Pancreas (tissue), 10 donors: ENCODE measurements at regions not wholly inside any gene's neighbourhood (a gene's known extent, or its start where the extent isn't known, plus 50 kb on each side); places are given as distances from the start of the nearest gene placed in this dataset.

Experiments used
- ATAC-seq, 4 donors: fragments of 200-7000 bp; cut with Tn5 transposase; one replicate each; pipeline versions ENCODE4 v1.8.0 to v1.9.1; 2020; ENCODE audit warnings: mild to moderate bottlenecking in 4 of 4, moderate library complexity in 4 of 4
- DNase-seq, 6 donors: peaks; one replicate each; pipeline ENCODE4 v3.0.0-alpha.2; 2020
- FAIRE-seq: peaks from 2 replicates; lab custom pipeline; 2012; peaks lifted over from hg19 to GRCh38; lab: Jason Lieb, UNC
- H3K27ac ChIP-seq, 4 donors: fragments of 200-600 bp; sonication (generic); 1 replicate in 3 of 4; 2 replicates in 1 of 4; pipeline versions ENCODE4 v1.5.0 to v1.8.0; 2020
- H3K27me3 ChIP-seq, 4 donors: fragments of 200-600 bp; one replicate each; pipeline ENCODE4 v1.8.0; 2021
- H3K36me3 ChIP-seq, 3 donors: fragments of 200-600 bp; sonication (generic) in 1 of 3; one replicate each; pipeline versions ENCODE4 v1.5.0 to v1.8.0; 2020 to 2021
- H3K4me1 ChIP-seq, 3 donors: fragments of 200-600 bp; one replicate each; pipeline ENCODE4 v1.8.0; 2021
- H3K4me3 ChIP-seq, 4 donors: fragments of 200-600 bp; sonication (generic) in 2 of 4; one replicate each; pipeline versions ENCODE4 v1.5.0 to v1.8.0; 2020 to 2021
- H3K9me3 ChIP-seq, 4 donors: fragments of 200-600 bp; one replicate each; pipeline ENCODE4 v1.8.0; 2021
- WGBS, 2 donors: extraction: QIAGEN DNeasy Blood & Tissue Kit; methylation state at CpG; one replicate each; pipeline ENCODE4 v1.1.7; 2013; 5-methylcytosine and 5-hydroxymethylcytosine counted together
- intact Hi-C, 3 donors: fragments of 100-400 bp; cut with DNase I; formaldehyde crosslinking; loops; one replicate each; pipeline versions ENCODE4 v1.11.1 to v1.14.2; 2022
- TF ChIP-seq, protein P1 (sequence below), 4 donors: fragments of 200-600 bp; sonication (generic) in 3 of 4; IDR thresholded peaks; one replicate each; pipeline versions ENCODE4 v1.5.0 to v1.8.0; 2021; ENCODE audit warnings: antibody characterized with exemption in 4 of 4
- donor health status: healthy with polysubstance abuse.
- donor health status: DM: no; HTN: no; CAD: no; lungs with moderate emphysema.
- donor health status: DM: no; HTN: no; CAD: no.
- donor health status: control.
- donor health status: control.
- donor health status: Bipolar disorder and iron deficiency.
- donor health status: DM: yes; HTN: yes; CAD: no.
- donor health status: DM: no; HTN: no; CAD: no.
- donor health status: DM: no; HTN: no; CAD: no.
- donor health status: DM: yes; HTN: yes; CAD: no.

DNA sequence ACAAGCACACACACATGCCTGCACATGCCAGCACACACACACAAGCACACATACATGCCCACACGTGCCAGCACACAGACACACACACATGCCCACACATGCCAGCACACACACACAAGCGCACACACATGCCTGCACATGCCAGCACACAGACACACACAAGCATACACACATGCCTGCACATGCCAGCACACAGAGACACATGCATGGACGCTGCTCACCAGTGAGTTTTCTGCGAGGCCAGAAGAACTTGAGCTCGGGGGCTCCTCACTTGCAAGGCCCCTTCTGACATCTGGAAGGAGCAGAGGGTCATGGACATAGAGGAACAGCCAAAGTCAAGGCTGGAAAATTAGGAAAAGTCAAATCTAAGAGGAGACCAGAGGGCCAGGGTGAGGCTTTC is 61.2 kb upstream of the BCL11B start:
- H3K27ac ChIP-seq, result no peak overlapping the region
- peaks cover 0 to 4% (median 0%) of the 10 kb centered on the region in 3 donors for H3K4me1 ChIP-seq
- ATAC-seq, result no peak
- 91 to 94% methylated on average over 5 of the region's 5 CpGs for WGBS, 2 donors
- FAIRE-seq, result no peak
- TF ChIP-seq, protein P1, sequence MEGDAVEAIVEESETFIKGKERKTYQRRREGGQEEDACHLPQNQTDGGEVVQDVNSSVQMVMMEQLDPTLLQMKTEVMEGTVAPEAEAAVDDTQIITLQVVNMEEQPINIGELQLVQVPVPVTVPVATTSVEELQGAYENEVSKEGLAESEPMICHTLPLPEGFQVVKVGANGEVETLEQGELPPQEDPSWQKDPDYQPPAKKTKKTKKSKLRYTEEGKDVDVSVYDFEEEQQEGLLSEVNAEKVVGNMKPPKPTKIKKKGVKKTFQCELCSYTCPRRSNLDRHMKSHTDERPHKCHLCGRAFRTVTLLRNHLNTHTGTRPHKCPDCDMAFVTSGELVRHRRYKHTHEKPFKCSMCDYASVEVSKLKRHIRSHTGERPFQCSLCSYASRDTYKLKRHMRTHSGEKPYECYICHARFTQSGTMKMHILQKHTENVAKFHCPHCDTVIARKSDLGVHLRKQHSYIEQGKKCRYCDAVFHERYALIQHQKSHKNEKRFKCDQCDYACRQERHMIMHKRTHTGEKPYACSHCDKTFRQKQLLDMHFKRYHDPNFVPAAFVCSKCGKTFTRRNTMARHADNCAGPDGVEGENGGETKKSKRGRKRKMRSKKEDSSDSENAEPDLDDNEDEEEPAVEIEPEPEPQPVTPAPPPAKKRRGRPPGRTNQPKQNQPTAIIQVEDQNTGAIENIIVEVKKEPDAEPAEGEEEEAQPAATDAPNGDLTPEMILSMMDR (IDR thresholded peaks at IDR 0.05), result no peak
- H3K27me3 ChIP-seq, result peaks cover 0 to 3% (median 0%) of the 10 kb centered on the region in 4 donors
- no peaks in the 10 kb centered on the region for H3K36me3 ChIP-seq
- H3K9me3 ChIP-seq, result no peaks in the 10 kb centered on the region
- no peak for DNase-seq
- H3K4me3 ChIP-seq, result no peak overlapping the region
- intact Hi-C loops, result no loop called here

DNA sequence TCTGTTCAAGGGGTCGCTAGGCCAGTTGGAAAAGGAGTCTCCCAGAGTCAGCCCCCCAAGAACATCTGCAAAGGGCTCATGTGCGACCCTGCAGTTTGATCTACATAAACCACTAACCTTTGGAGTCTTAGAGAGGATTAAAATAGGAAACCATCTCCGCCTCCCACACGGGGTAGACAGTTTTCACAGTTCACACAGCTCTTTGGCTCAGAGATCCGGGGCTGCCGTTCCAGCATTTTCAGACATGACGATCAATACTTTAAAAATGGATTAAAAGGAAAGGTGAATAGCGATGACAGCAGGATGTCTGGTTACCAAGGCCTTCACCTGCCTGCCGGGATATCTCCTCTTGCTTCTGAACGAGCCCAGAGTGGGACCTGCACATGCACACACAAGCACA is 59.8 kb upstream of the BCL11B start:
- Histone ChIP-seq H3K9me3 (no peaks in the 10 kb centered on the region), H3K4me1 (peaks cover 0 to 4% (median 0%) of the 10 kb centered on the region in 3 donors), H3K4me3 (no peak overlapping the region), H3K36me3 (no peaks in the 10 kb centered on the region), H3K27me3 (no peaks in the 10 kb centered on the region), H3K27ac (no peak overlapping the region)
- TF ChIP-seq, protein P1 (IDR thresholded peaks at IDR 0.05), result no peak
- 77 to 83% methylated on average over 10 of the region's 10 CpGs for WGBS, 2 donors
- ATAC-seq (no peak), DNase-seq (peak in 1 of 6 donors; percentile 23), FAIRE-seq (no peak)
- intact Hi-C loops, result no loop called here

DNA sequence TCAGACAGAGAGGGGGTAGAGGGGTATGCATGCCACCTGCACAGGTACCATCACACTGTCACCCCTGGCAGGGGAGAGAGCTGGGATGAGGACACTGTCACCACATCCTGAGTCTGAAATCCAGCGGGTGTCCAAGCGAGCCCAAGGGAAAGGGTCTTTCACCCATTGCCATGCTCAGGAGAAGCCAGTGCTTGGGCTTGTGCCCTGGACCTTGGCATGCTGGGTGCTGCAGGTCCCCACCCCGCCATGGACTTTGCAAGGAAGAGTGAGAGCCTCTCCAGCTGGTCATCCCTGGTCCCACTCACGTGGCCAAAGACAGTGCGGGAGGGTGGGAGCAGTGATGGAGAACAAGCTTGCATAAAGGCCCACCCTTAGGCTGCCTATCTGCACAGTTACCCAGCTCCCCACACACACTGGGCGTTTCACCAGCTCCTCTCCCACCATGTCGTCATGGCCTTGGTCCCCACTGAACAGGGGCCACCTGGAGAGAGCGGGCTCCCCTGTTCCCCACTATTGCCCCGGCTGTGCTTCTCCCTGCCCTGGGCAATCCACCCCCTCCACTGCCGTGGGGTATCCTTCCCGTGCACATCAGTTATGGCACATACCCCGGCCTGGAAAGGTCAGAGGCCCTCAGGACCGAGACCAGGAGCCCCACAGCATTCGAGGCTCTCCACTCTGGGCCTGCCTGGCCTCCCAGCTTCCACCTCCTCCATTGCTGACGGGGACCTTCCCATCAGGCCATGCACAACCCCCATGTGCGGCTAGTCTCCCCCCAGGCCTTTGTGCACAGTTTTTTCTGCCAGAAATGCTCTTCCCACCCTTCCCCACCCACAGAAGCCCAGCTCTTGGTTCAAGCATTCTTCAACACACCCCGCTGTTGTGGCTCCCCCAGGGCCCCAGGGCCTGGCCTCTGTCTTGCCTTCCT is 58.6 kb upstream of the BCL11B start:
- WGBS, 2 donors, result 89 to 91% methylated on average over 16 to 17 of the region's 17 CpGs
- Histone ChIP-seq H3K4me3 (no peak overlapping the region), H3K36me3 (no peaks in the 10 kb centered on the region), H3K27me3 (no peaks in the 10 kb centered on the region), H3K9me3 (no peaks in the 10 kb centered on the region), H3K4me1 (peaks cover 0 to 4% (median 0%) of the 10 kb centered on the region in 3 donors), H3K27ac (no peak overlapping the region)
- intact Hi-C loops, result no loop called here
- TF ChIP-seq, protein P1 (IDR thresholded peaks at IDR 0.05), result no peak
- ATAC-seq (no peak), FAIRE-seq (no peak), DNase-seq (no peak)

DNA sequence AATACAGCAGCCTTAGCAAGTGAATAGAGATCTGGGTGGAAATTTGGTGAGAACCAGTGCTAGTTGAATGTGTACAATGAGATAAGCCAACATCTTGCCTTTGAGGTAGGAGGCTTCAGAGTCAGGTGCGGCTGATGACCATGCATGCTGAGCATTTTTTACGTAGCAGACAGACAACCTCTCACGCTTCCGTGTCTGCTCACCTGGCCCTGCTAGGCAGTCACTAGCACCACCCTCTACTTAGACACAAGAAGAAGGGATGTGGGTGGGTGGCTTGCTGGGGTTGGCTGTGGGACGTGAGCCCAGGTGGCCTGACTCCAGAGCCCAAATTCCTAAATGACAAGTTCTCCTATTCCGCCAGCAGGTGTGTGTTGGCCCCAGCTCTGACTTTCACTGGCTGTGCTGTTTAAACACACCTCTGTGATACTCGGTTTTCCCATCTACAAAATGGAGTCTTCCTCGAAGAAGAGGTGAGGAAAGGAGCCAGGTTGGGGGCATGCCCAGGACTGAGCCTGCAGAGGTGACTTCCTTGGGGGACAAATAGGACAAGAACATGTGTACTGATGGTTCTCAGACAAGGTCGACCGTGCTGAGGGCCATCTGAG is 57.8 kb upstream of the BCL11B start:
- no peak for DNase-seq
- Histone ChIP-seq H3K9me3 (no peaks in the 10 kb centered on the region), H3K4me1 (peaks cover 0 to 4% (median 0%) of the 10 kb centered on the region in 3 donors), H3K27me3 (no peaks in the 10 kb centered on the region), H3K4me3 (no peak overlapping the region), H3K27ac (no peak overlapping the region), H3K36me3 (no peaks in the 10 kb centered on the region)
- intact Hi-C loops, result no loop called here
- TF ChIP-seq, protein P1 (IDR thresholded peaks at IDR 0.05), result no peak
- no peak for FAIRE-seq
- WGBS, 2 donors, result 61 to 64% methylated on average over 10 of the region's 10 CpGs
- peak in 1 of 4 donors; percentile 37 for ATAC-seq
